ENCODE measurements at regions not wholly inside any gene's neighbourhood (a gene's known extent, or its start where the extent isn't known, plus 50 kb on each side); places are given as distances from the start of the nearest gene placed in this dataset.

- H3K27ac Mint-ChIP-seq: no peak overlapping the region
Measured at GRCh38 chr13:46480131-46480530, 72.8 kb upstream of the LRCH1 start.

GRCh38 chr13:46479691-46480090 is 73.3 kb upstream of the LRCH1 start:
- TF ChIP-seq, protein P1, sequence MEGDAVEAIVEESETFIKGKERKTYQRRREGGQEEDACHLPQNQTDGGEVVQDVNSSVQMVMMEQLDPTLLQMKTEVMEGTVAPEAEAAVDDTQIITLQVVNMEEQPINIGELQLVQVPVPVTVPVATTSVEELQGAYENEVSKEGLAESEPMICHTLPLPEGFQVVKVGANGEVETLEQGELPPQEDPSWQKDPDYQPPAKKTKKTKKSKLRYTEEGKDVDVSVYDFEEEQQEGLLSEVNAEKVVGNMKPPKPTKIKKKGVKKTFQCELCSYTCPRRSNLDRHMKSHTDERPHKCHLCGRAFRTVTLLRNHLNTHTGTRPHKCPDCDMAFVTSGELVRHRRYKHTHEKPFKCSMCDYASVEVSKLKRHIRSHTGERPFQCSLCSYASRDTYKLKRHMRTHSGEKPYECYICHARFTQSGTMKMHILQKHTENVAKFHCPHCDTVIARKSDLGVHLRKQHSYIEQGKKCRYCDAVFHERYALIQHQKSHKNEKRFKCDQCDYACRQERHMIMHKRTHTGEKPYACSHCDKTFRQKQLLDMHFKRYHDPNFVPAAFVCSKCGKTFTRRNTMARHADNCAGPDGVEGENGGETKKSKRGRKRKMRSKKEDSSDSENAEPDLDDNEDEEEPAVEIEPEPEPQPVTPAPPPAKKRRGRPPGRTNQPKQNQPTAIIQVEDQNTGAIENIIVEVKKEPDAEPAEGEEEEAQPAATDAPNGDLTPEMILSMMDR (IDR thresholded peaks at IDR 0.05; ENCODE audit: unreplicated experiment in 3 of 3): no peak
- no peak overlapping the region for H3K27ac Mint-ChIP-seq
- H3K36me3 Mint-ChIP-seq (ENCODE audit: low read depth): peaks cover 4% of the 10 kb centered on the region
- H3K9me3 Mint-ChIP-seq: peaks cover 16% of the 10 kb centered on the region
- H3K4me3 Mint-ChIP-seq: no peak overlapping the region
- H3K4me1 Mint-ChIP-seq: peaks cover 16% of the 10 kb centered on the region
- peaks cover 5% of the 10 kb centered on the region for H3K27me3 Mint-ChIP-seq (ENCODE audit: low read depth)

More at GRCh38 chr13:46480131-46480530, 72.8 kb upstream of the LRCH1 start:
- peaks cover 11% of the 10 kb centered on the region for H3K4me1 Mint-ChIP-seq
- peaks cover 5% of the 10 kb centered on the region for H3K36me3 Mint-ChIP-seq (ENCODE audit: low read depth)
- TF ChIP-seq, protein P1 (IDR thresholded peaks at IDR 0.05; ENCODE audit: unreplicated experiment in 3 of 3): no peak
- H3K9me3 Mint-ChIP-seq: peaks cover 18% of the 10 kb centered on the region
- peaks cover 5% of the 10 kb centered on the region for H3K27me3 Mint-ChIP-seq (ENCODE audit: low read depth)
- no peak overlapping the region for H3K4me3 Mint-ChIP-seq

GRCh38 chr13:46479283-46479682 is 73.7 kb upstream of the LRCH1 start:
- TF ChIP-seq, protein P1 (IDR thresholded peaks at IDR 0.05; ENCODE audit: unreplicated experiment in 3 of 3): no peak
- no peak overlapping the region for H3K4me3 Mint-ChIP-seq
- H3K4me1 Mint-ChIP-seq: peaks cover 17% of the 10 kb centered on the region
- H3K9me3 Mint-ChIP-seq: peaks cover 12% of the 10 kb centered on the region
- peaks cover 6% of the 10 kb centered on the region for H3K27me3 Mint-ChIP-seq (ENCODE audit: low read depth)
- H3K36me3 Mint-ChIP-seq (ENCODE audit: low read depth): no peaks in the 10 kb centered on the region
- H3K27ac Mint-ChIP-seq: no peak overlapping the region

GRCh38 chr13:46478651-46479050 is 74.3 kb upstream of the LRCH1 start:
- Mint-ChIP-seq H3K4me1 (peaks cover 17% of the 10 kb centered on the region), H3K36me3 (ENCODE audit: low read depth) (no peaks in the 10 kb centered on the region), H3K9me3 (peaks cover 10% of the 10 kb centered on the region), H3K4me3 (no peak overlapping the region), H3K27ac (no peak overlapping the region), H3K27me3 (ENCODE audit: low read depth) (peaks cover 10% of the 10 kb centered on the region)
- TF ChIP-seq, protein P1 (IDR thresholded peaks at IDR 0.05; ENCODE audit: unreplicated experiment in 3 of 3): no peak

DNA sequence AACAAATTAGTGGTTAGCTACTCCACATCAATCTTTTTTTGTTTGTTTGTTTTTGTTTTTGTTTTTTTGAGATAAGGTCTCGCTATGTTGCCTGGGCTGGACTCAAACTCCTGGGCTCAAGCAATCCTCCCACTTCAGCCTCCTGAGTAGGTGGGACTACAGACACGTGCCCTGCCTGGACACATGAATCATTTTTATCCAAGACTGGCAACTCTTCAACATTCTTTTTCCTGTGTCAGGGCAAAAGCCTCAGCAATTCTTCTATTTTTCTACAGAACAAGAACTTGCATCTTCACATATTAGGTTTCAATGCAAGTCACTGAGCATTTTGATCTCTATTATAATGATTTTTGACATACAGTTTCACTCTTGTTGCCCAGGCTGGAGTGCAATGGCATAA is 76.8 kb upstream of the LRCH1 start:
- no peak overlapping the region for H3K4me3 Mint-ChIP-seq
- H3K36me3 Mint-ChIP-seq (ENCODE audit: low read depth): no peaks in the 10 kb centered on the region
- TF ChIP-seq, protein P1 (IDR thresholded peaks at IDR 0.05; ENCODE audit: unreplicated experiment in 3 of 3): no peak
- peaks cover 13% of the 10 kb centered on the region for H3K27me3 Mint-ChIP-seq (ENCODE audit: low read depth)
- peaks cover 15% of the 10 kb centered on the region for H3K4me1 Mint-ChIP-seq
- peaks cover 4% of the 10 kb centered on the region for H3K9me3 Mint-ChIP-seq
- H3K27ac Mint-ChIP-seq: no peak overlapping the region

- peak overlapping the region in 2 of 3 experiments; percentile 23 to 35 for H3K27ac Mint-ChIP-seq
- H3K9me3 Mint-ChIP-seq: peaks cover 3% of the 10 kb centered on the region
- TF ChIP-seq, protein P1 (IDR thresholded peaks at IDR 0.05; ENCODE audit: unreplicated experiment in 3 of 3): no peak
- H3K4me1 Mint-ChIP-seq: peaks cover 12% of the 10 kb centered on the region
- peaks cover 13% of the 10 kb centered on the region for H3K27me3 Mint-ChIP-seq (ENCODE audit: low read depth)
- no peak overlapping the region for H3K4me3 Mint-ChIP-seq
- H3K36me3 Mint-ChIP-seq (ENCODE audit: low read depth): no peaks in the 10 kb centered on the region
Measured at GRCh38 chr13:46475541-46475991, 77.4 kb upstream of the LRCH1 start.
